ENCODE measurements at regions not wholly inside any gene's neighbourhood (a gene's known extent, or its start where the extent isn't known, plus 50 kb on each side); places are given as distances from the start of the nearest gene placed in this dataset.

DNA sequence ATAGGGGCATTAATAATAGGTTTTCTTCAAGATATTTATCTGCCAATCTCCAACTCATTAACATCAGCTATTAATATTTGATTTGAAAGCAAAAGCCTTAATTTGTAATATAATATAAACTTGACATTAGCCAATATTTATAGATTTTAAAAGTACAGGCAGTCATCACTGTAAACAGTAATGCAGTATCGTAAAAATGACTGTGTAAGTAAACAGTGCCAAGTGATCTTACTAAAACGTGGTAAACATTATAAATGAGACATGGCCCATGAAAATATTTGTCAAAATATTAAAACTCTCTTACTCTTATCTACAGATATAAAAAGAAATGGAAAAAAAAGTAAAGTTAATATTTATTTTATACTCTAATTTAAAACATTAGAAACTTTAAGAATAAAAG is 101.6 kb upstream of the EPHA6 start:
- TF ChIP-seq ZFP30 (CRISPR knock-in tag; IDR thresholded peaks at IDR 0.05) (no peak), ARNTL (CRISPR knock-in tag; IDR thresholded peaks at IDR 0.05; ENCODE audit: borderline replicate concordance, low read depth) (no peak), BACH2 (CRISPR knock-in tag; IDR thresholded peaks at IDR 0.05; ENCODE audit: borderline replicate concordance) (no peak), ISL1 (CRISPR knock-in tag; IDR thresholded peaks at IDR 0.05) (no peak), CSDC2 (CRISPR knock-in tag; IDR thresholded peaks at IDR 0.05) (no peak), RARB (CRISPR knock-in tag; IDR thresholded peaks at IDR 0.05) (no peak), SNAI2 (CRISPR knock-in tag; IDR thresholded peaks at IDR 0.05) (no peak)
- TF ChIP-seq, protein P1, sequence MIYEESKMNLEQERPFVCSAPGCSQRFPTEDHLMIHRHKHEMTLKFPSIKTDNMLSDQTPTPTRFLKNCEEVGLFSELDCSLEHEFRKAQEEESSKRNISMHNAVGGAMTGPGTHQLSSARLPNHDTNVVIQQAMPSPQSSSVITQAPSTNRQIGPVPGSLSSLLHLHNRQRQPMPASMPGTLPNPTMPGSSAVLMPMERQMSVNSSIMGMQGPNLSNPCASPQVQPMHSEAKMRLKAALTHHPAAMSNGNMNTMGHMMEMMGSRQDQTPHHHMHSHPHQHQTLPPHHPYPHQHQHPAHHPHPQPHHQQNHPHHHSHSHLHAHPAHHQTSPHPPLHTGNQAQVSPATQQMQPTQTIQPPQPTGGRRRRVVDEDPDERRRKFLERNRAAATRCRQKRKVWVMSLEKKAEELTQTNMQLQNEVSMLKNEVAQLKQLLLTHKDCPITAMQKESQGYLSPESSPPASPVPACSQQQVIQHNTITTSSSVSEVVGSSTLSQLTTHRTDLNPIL (CRISPR knock-in tag; IDR thresholded peaks at IDR 0.05; ENCODE audit: low read depth) = no peak
- TF ChIP-seq, protein P2, sequence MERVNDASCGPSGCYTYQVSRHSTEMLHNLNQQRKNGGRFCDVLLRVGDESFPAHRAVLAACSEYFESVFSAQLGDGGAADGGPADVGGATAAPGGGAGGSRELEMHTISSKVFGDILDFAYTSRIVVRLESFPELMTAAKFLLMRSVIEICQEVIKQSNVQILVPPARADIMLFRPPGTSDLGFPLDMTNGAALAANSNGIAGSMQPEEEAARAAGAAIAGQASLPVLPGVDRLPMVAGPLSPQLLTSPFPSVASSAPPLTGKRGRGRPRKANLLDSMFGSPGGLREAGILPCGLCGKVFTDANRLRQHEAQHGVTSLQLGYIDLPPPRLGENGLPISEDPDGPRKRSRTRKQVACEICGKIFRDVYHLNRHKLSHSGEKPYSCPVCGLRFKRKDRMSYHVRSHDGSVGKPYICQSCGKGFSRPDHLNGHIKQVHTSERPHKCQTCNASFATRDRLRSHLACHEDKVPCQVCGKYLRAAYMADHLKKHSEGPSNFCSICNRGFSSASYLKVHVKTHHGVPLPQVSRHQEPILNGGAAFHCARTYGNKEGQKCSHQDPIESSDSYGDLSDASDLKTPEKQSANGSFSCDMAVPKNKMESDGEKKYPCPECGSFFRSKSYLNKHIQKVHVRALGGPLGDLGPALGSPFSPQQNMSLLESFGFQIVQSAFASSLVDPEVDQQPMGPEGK (CRISPR knock-in tag; IDR thresholded peaks at IDR 0.05; ENCODE audit: borderline replicate concordance) = no peak
